Fibroblast of villous mesenchyme (primary cell): ENCODE measurements at regions not wholly inside any gene's neighbourhood (a gene's known extent, or its start where the extent isn't known, plus 50 kb on each side); places are given as distances from the start of the nearest gene placed in this dataset.
A peak's percentile ranks its signal among the peaks of the same experiment; 100 is the strongest.

Source experiments
- DNase-seq: peaks from one replicate; pipeline ENCODE4 v3.0.0-alpha.2; 2010; ENCODE audit warnings: low read depth
- H3K4me3 ChIP-seq: 2 replicates; pipeline ENCODE4 v1.5.1; 2011; ENCODE audit warnings: low read depth, mild to moderate bottlenecking, low read length
- CTCF ChIP-seq: IDR thresholded peaks from 2 replicates; pipeline ENCODE4 v1.5.1; 2012; ENCODE audit warnings: low read depth, mild to moderate bottlenecking, low read length; ENCODE audit not compliant: insufficient read depth

GRCh38 chr5:77846422-77847128 is 70.4 kb upstream of the TBCA start:
- no peak for TF ChIP-seq CTCF
- DNase-seq = no peak
- no peak overlapping the region for H3K4me3 ChIP-seq

DNA sequence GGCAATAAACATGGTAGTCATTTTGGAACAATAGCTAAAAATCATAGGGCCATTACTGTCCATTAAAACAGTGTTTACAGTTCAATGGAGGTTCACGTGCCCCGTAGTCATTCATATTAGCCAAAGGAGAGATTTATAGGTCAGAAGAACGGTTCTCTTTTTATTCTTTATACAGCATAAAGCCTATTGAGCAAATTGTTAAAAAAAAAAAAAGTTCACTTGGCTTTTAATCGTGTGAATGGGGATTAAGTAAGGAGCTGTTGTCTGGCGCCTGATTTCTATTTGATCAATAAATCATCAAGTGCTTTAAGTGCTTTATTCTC is 69.1 kb upstream of the TBCA start:
- DNase-seq = no peak
- H3K4me3 ChIP-seq = no peak overlapping the region
- TF ChIP-seq CTCF = no peak

DNA sequence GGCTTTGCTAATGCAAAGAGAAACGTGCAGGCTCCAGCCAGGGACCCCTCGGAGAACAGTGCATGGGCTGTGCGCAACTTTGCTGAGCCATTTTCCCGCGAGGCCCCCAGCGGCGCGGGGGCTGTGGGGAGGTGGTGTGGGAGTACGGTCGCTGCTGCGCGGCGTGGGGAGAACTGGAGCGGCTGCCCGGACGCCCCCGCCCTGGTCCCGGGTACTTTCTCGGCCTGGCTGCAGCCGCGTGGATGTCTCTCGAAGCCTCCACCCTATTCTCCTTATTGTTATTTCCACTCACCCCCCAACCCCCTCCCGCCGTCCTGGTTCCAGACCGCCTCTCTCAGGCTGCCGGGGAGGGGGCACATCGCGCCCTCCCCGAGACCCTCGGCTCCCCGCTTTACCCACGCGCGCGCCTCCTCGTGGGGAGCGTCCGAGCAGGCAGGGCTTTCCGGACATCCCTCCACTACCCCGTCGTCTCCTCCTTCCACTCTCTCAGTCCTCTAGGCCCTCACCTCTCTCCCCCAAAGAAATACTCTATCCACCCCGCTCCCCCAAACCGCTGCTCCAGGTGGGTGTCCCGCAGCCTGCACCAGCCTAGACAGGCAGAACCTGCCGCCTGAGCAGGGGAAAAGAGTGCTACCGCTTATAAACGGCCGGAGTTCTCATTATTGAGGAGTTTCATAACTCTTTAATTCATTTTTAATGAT is 68.6 kb upstream of the TBCA start:
- no peak for DNase-seq
- H3K4me3 ChIP-seq = peak overlapping the region; percentile 52

DNA sequence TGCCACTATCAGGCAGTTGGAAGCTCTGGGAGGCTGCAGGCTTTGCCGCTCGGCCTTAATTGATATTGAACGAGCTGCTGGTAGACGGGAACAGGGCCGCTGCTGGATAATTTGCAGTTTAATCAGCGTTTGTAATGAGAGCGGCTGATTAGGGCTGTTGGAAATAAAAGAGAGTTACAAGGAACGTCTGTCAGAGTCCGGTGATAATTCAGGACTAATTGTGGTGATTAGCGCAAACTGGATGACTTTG is 68.2 kb upstream of the TBCA start:
- TF ChIP-seq CTCF = no peak
- DNase-seq = peak; percentile 12
- peak overlapping the region; percentile 52 for H3K4me3 ChIP-seq

More for the DNA sequence above, 68.6 kb upstream of the TBCA start:
- TF ChIP-seq CTCF = peak; percentile 29

- no peak for DNase-seq
- no peak for TF ChIP-seq CTCF
- peak overlapping the region; percentile 52 for H3K4me3 ChIP-seq
Observed at GRCh38 chr5:77843570-77844372, 67.6 kb upstream of the TBCA start.

GRCh38 chr5:77842243-77842642 is 66.1 kb upstream of the TBCA start:
- TF ChIP-seq CTCF = no peak
- peak; percentile 13 for DNase-seq
- no peak overlapping the region for H3K4me3 ChIP-seq
